ENCODE measurements at regions not wholly inside any gene's neighbourhood (a gene's known extent, or its start where the extent isn't known, plus 50 kb on each side); places are given as distances from the start of the nearest gene placed in this dataset.

DNA sequence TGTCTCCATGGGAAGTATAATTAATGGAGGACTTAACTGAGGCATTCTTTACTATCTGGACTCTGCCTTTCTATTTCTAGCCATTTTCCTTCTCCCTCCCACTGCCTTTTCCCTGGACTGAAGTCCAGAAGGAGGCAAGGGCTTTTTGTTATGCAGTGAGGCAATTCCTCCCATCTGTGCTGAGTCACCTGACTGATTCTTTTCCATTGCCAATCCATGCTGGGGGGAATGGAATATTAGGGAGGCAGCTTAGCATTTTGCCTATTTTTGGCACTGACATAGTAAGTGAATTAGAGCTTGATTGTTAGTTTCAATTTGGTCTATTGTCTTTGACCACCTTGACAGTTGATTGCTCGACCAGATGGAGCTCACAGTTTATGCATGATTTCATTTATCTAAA is 1000.6 kb upstream of the PRMT6 start:
- TF ChIP-seq CTCF (IDR thresholded peaks at IDR 0.05) (no peak), ZFX (IDR thresholded peaks at IDR 0.05; ENCODE audit: borderline replicate concordance) (no peak)
